Immature natural killer cell (primary cell): ENCODE measurements at regions not wholly inside any gene's neighbourhood (a gene's known extent, or its start where the extent isn't known, plus 50 kb on each side); places are given as distances from the start of the nearest gene placed in this dataset.

ENCODE experiments used
- DNase-seq, 3 donors: peaks; one replicate each; pipeline ENCODE4 v3.0.0; 2022; ENCODE audit warnings: mixed read lengths in 1 of 3
- H3K27ac Mint-ChIP-seq, 6 donors: one replicate each; pipeline ENCODE4 v1.8.0; 2020; ENCODE audit warnings: mixed read lengths in 6 of 6, mild to moderate bottlenecking in 5 of 6, inconsistent platforms in 4 of 6, moderate library complexity in 3 of 6
- H3K27me3 Mint-ChIP-seq, 3 donors: one replicate each; pipeline ENCODE4 v1.8.0; 2020 to 2021; ENCODE audit warnings: low read depth in 3 of 3, mild to moderate bottlenecking in 3 of 3, mixed read lengths in 3 of 3, moderate library complexity in 3 of 3, inconsistent platforms in 1 of 3
- H3K36me3 Mint-ChIP-seq, 3 donors: one replicate each; pipeline ENCODE4 v1.8.0; 2020; ENCODE audit warnings: mixed read lengths in 3 of 3, inconsistent platforms in 2 of 3, mild to moderate bottlenecking in 2 of 3
- H3K4me1 Mint-ChIP-seq, 2 donors: one replicate each; pipeline ENCODE4 v1.8.0; 2020; ENCODE audit warnings: inconsistent platforms in 2 of 2, mild to moderate bottlenecking in 2 of 2, mixed read lengths in 2 of 2, moderate library complexity in 1 of 2
- H3K4me3 Mint-ChIP-seq, 5 donors: one replicate each; pipeline ENCODE4 v1.8.0; 2020; ENCODE audit warnings: mild to moderate bottlenecking in 5 of 5, mixed read lengths in 5 of 5, inconsistent platforms in 3 of 5, moderate library complexity in 3 of 5
- H3K9me3 Mint-ChIP-seq, 6 donors: one replicate each; pipeline ENCODE4 v1.8.0; 2020; ENCODE audit warnings: mild to moderate bottlenecking in 6 of 6, mixed read lengths in 6 of 6, inconsistent platforms in 4 of 6, moderate library complexity in 3 of 6

DNA sequence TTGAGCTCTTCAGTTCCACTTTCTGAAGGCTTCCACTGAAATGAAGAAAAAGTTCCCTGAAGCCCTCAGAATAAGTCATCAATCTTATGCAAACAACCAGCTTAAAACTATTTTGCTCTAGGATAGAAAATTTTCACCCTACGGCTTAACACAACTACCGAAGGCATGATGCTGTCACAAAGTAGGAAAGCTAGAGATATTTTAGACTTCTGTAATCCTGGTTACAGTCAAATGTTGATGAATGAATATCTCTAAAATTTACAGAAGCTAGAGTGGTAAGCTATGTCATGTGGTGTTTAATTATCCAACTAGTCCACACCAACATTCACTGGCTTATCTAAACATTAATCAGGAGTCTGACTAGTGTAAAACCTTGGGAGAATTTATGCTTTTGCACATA is 197.9 kb downstream of the SUCLA2 start:
- Mint-ChIP-seq H3K27ac (no peak overlapping the region), H3K4me1 (no peaks in the 10 kb centered on the region), H3K27me3 (peaks cover 0 to 5% (median 0%) of the 10 kb centered on the region in 3 donors), H3K4me3 (no peak overlapping the region), H3K9me3 (peaks cover 0 to 4% (median 0%) of the 10 kb centered on the region in 6 donors), H3K36me3 (no peaks in the 10 kb centered on the region)
- DNase-seq, result no peak

DNA sequence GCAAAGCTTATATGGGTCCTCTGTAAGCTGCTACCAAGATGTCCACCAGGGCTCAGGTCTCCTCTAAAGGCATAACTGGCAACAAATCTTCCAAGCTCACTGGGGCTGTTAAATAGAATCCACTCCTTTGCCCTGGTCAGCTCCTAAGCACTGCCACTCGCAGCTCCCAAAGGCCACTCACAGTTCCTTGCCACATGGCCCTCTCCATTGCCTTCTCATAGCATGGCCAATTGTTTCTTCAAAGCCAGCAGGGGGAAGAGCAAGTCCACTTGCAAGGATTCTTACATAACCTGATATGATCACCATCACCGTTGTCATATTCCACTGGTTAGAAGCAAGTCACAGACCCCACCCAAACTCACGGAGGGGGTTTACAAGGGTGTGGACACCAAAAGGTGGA is 199.5 kb downstream of the SUCLA2 start:
- Mint-ChIP-seq H3K9me3 (peaks cover 0 to 4% (median 0%) of the 10 kb centered on the region in 6 donors), H3K4me1 (no peaks in the 10 kb centered on the region), H3K27me3 (peaks cover 0 to 7% (median 0%) of the 10 kb centered on the region in 3 donors), H3K4me3 (no peak overlapping the region), H3K36me3 (no peaks in the 10 kb centered on the region), H3K27ac (no peak overlapping the region)
- DNase-seq, result no peak

DNA sequence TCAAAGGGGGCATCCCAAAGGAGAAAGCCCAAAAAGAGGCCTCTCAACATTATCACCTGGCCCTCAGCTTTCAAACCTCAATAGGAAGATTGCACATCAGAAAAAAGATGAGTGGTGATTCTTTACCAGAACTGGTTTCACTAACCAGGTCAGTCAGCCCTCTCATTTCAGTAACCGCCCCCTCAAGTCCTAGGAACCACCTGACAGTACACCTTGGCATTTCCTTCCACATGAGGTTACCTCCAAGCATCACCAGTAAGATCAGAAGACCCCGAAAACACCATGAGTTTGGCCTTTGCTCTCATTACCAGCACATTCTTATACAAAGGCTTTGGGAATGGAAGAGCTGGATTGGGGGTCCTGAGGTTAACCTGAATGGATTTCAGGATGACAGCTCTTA is 200.5 kb downstream of the SUCLA2 start:
- Mint-ChIP-seq H3K36me3 (no peaks in the 10 kb centered on the region), H3K4me1 (no peaks in the 10 kb centered on the region), H3K27ac (no peak overlapping the region), H3K9me3 (peaks cover 0 to 4% (median 0%) of the 10 kb centered on the region in 6 donors), H3K27me3 (peaks cover 0 to 7% (median 0%) of the 10 kb centered on the region in 3 donors), H3K4me3 (no peak overlapping the region)
- no peak for DNase-seq

DNA sequence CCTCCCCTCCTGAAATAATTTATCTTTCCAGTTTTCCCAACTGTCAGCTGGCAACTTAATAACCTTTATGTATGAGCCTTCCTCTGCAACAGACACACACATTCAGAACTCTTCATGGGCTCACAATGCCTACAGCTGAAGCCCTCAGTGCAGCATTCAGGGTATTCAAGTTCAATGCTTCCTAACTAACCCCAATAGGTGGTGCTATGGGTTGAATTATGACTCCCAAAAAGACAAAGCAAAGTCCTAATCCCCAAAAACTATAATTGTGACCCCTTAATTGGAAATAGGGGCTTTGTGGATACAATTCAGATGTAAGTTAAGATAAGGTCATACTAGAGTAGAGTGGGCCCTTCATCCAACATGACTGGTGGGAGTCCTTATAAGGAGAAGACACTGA is 202.2 kb downstream of the SUCLA2 start:
- H3K27me3 Mint-ChIP-seq, result peaks cover 0 to 5% (median 2%) of the 10 kb centered on the region in 3 donors
- no peak overlapping the region for H3K27ac Mint-ChIP-seq
- peaks cover 0 to 3% (median 0%) of the 10 kb centered on the region in 6 donors for H3K9me3 Mint-ChIP-seq
- no peak for DNase-seq
- no peak overlapping the region for H3K4me3 Mint-ChIP-seq
- no peaks in the 10 kb centered on the region for H3K4me1 Mint-ChIP-seq
- no peaks in the 10 kb centered on the region for H3K36me3 Mint-ChIP-seq

DNA sequence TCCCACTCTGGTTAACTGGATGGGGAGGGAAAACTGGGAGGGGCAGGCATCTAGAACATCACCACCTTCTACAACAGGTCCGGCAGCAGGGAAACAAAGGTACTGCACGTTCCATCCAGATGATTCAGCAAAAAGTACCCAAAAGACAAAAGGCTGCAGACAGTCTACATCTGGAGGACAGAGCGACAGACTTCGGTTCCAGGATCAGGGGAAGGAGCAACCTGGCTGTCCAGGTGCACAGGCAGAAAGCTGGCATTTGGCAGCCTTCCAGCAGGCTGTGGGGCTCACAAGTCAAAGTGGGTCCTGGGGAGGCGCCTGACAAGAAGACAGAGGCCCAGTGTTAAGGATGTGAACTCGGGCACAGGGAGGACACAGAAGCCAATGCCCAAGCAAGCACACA is 202.9 kb downstream of the SUCLA2 start:
- Mint-ChIP-seq H3K36me3 (no peaks in the 10 kb centered on the region), H3K27me3 (peaks cover 0 to 5% (median 2%) of the 10 kb centered on the region in 3 donors), H3K27ac (no peak overlapping the region), H3K4me3 (no peak overlapping the region), H3K4me1 (no peaks in the 10 kb centered on the region), H3K9me3 (peaks cover 0 to 3% (median 0%) of the 10 kb centered on the region in 6 donors)
- no peak for DNase-seq

DNA sequence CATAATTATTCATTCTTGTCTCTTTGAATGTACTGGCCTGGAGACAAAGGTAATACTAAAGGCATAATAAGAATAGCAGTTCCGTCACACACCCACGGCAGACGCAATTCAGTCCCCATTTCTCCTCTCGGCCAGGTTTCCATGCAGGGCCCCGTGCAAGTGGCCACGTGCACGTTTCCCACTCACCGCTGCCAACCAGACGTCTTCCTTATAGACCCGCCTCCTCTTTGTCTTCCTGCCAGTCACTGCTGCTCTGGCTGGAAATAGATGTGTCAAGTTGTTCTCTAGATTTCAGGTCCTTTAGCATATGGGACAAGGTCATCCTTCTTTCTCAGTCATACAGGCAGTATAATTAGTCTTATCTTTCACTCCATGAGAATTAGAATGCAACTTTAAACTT is 204.3 kb downstream of the SUCLA2 start:
- H3K36me3 Mint-ChIP-seq, result peaks cover 0 to 2% (median 0%) of the 10 kb centered on the region in 3 donors
- H3K27me3 Mint-ChIP-seq, result peaks cover 0 to 4% (median 2%) of the 10 kb centered on the region in 3 donors
- no peak overlapping the region for H3K4me3 Mint-ChIP-seq
- H3K9me3 Mint-ChIP-seq, result peaks cover 0 to 4% (median 1%) of the 10 kb centered on the region in 6 donors
- DNase-seq, result no peak
- no peak overlapping the region for H3K27ac Mint-ChIP-seq
- no peaks in the 10 kb centered on the region for H3K4me1 Mint-ChIP-seq

DNA sequence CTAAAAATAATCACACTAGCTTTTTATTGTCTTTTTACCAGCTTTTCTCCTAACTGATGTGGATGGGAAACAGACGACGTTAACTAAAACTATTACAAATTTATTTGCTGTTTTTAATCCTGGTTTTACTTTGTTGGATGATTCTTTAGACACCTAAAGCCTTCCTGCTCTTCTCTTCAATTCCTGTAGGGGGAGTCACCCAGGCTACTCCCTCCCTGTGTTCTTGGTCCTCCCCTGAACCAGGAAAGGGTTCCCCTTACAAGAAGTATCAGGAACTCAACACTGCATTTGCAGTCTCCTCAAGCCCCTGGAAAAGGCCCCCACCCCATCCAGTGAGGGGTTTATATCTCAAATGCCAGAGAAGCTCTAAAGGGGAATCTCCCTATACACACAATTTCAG is 206.1 kb downstream of the SUCLA2 start:
- Mint-ChIP-seq H3K36me3 (peaks cover 0 to 3% (median 2%) of the 10 kb centered on the region in 3 donors), H3K27me3 (peaks cover 1 to 4% (median 2%) of the 10 kb centered on the region in 3 donors), H3K4me3 (no peak overlapping the region), H3K9me3 (peaks cover 6 to 17% (median 8%) of the 10 kb centered on the region in 6 donors), H3K27ac (no peak overlapping the region), H3K4me1 (no peaks in the 10 kb centered on the region)
- DNase-seq, result no peak

DNA sequence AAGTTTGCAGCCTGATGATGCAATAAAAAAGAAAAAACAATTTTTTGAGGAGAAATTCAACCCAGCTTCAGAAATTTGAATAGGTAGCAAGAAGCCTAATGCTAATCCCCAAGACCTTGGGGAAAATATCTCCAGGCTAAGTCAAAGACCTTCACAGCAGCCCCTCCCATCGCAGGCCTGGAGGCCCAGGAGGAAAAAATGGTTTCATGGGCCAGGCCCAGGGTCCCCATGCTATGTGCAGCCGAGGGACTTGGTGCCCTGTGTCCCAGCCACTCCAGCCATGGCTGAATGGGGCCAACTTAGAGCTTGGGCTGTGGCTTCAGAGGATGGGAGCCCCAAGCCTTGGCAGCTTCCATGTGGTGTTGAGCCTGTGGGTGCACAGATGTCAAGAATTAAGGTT is 210.3 kb downstream of the SUCLA2 start:
- peaks cover 1 to 2% (median 2%) of the 10 kb centered on the region in 3 donors for H3K27me3 Mint-ChIP-seq
- peaks cover 0 to 3% (median 2%) of the 10 kb centered on the region in 3 donors for H3K36me3 Mint-ChIP-seq
- no peak overlapping the region for H3K27ac Mint-ChIP-seq
- no peak overlapping the region for H3K4me3 Mint-ChIP-seq
- H3K9me3 Mint-ChIP-seq, result peaks cover 6 to 26% (median 11%) of the 10 kb centered on the region in 6 donors
- no peak for DNase-seq
- H3K4me1 Mint-ChIP-seq, result no peaks in the 10 kb centered on the region

DNA sequence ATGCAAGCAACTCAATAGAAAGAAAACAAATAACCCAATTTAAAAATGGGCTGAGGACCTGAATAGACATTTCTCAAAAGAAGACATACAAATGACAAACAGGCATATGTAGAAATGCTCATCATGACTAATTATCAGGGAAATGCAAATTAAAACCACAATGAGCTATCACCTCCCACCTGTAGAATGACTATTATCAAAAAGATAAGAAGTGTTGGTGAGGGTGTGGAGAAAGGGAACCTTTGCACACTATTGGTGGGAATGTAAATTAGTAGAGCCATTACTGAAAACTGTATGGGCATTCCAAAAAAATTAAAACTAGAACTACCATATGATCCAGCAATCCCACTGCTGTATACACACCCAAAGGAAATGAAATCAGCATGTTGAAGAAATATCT is 212.2 kb downstream of the SUCLA2 start:
- no peak for DNase-seq
- H3K4me1 Mint-ChIP-seq, result no peaks in the 10 kb centered on the region
- no peak overlapping the region for H3K4me3 Mint-ChIP-seq
- peaks cover 1 to 2% (median 1%) of the 10 kb centered on the region in 3 donors for H3K27me3 Mint-ChIP-seq
- peaks cover 0 to 3% (median 2%) of the 10 kb centered on the region in 3 donors for H3K36me3 Mint-ChIP-seq
- H3K27ac Mint-ChIP-seq, result no peak overlapping the region
- H3K9me3 Mint-ChIP-seq, result peaks cover 4 to 26% (median 11%) of the 10 kb centered on the region in 6 donors

DNA sequence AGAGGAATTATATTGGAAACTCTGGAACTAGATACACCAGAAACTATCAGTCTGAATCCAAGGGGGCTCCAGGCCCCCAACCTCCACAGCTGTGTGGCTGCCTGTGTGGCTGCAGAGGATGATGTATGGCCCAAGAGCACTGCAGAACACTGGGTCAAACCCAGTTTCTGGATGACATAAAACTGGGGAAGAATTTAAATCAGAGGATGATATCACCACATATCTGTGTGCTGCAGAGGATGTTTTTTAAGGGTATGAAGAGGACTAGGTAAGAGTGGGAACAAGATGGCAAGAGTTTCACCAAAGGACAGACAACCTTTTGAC is 226.4 kb downstream of the SUCLA2 start:
- Mint-ChIP-seq H3K27me3 (peaks cover 3 to 6% (median 5%) of the 10 kb centered on the region in 3 donors), H3K27ac (no peak overlapping the region), H3K4me3 (no peak overlapping the region), H3K9me3 (peaks cover 1 to 15% (median 9%) of the 10 kb centered on the region in 6 donors), H3K4me1 (no peaks in the 10 kb centered on the region), H3K36me3 (peaks cover 0 to 5% (median 0%) of the 10 kb centered on the region in 3 donors)
- DNase-seq, result no peak

DNA sequence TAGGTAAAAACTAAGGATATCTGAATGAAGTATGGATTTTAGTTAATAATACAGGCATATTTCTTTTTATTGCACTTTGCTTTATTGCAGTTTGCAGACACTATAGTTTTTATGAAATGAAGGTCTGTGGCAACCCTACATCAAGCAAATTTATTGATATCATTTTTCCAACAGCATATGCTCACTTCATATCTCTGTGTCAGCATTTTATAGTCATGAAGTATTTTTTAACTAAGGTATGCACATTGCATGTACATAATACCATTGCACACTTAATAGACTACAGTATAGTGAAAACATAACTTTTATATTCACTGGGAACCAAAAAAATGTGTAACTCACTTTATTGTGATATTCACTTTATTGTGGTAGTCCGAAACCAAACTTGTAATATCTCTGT is 236.3 kb downstream of the SUCLA2 start:
- no peak for DNase-seq
- H3K36me3 Mint-ChIP-seq, result no peaks in the 10 kb centered on the region
- no peak overlapping the region for H3K4me3 Mint-ChIP-seq
- H3K9me3 Mint-ChIP-seq, result peaks cover 0 to 9% (median 1%) of the 10 kb centered on the region in 6 donors
- peaks cover 0 to 1% (median 0%) of the 10 kb centered on the region in 3 donors for H3K27me3 Mint-ChIP-seq
- no peak overlapping the region for H3K27ac Mint-ChIP-seq
- no peaks in the 10 kb centered on the region for H3K4me1 Mint-ChIP-seq

DNA sequence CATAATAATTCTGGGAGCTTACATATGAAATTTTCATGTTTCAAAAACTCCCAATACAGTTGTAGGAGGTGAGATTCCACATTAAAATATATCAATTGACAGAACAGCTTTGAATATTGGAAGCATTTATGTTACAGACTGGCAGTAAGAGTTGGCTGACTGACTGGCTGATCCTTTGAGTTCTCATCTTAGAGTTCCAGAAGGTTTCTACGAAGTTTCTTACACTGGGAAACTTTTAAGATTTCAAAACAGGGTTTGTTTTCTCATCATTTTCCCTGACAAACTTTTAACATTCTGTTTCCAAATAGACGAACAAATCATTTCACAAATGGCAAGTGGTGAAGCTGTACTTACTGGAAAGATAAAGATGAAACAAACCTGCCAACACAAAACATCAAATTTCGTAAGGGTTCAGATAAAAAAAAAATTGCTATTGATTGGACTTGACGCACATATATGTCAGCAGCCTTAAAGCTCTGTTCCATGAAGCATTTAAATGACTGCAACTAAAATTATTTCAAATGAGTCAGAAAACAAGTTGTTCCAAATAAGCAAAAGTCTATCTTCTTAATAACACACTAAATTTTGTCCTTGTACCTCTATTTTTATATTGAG is 243.5 kb downstream of the SUCLA2 start:
- peaks cover 0 to 2% (median 0%) of the 10 kb centered on the region in 3 donors for H3K27me3 Mint-ChIP-seq
- no peaks in the 10 kb centered on the region for H3K36me3 Mint-ChIP-seq
- H3K4me3 Mint-ChIP-seq, result no peak overlapping the region

DNA sequence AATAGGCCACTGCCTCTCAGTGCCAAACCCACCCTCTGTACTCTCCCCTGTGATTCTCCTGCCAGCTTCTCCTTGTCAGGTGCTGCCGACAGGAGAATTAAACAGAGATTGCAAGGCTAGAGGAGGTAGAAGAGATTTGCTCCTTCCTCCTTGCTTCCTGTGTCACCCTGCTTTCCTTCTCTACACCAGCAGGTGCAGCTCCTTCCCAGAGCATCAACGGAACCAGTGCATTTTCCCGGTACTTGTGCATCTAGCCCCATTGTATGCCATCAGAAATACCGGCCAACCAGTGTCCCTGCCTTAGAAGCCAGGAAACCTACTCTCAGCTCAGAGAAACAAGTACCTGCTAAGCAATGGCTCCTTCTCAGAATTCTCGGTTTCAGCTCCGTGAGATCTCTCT is 253.2 kb downstream of the SUCLA2 start:
- H3K27ac Mint-ChIP-seq, result peak overlapping the region in 1 of 6 donors; percentile 4
- no peak overlapping the region for H3K4me3 Mint-ChIP-seq
- H3K36me3 Mint-ChIP-seq, result no peaks in the 10 kb centered on the region
- DNase-seq, result no peak
- H3K27me3 Mint-ChIP-seq, result peaks cover 3 to 8% (median 3%) of the 10 kb centered on the region in 3 donors
- no peaks in the 10 kb centered on the region for H3K4me1 Mint-ChIP-seq
- H3K9me3 Mint-ChIP-seq, result peaks cover 0 to 1% (median 0%) of the 10 kb centered on the region in 6 donors

More for the DNA sequence above, 243.5 kb downstream of the SUCLA2 start:
- Mint-ChIP-seq H3K27ac (no peak overlapping the region), H3K4me1 (no peaks in the 10 kb centered on the region), H3K9me3 (no peaks in the 10 kb centered on the region)
- DNase-seq, result no peak

DNA sequence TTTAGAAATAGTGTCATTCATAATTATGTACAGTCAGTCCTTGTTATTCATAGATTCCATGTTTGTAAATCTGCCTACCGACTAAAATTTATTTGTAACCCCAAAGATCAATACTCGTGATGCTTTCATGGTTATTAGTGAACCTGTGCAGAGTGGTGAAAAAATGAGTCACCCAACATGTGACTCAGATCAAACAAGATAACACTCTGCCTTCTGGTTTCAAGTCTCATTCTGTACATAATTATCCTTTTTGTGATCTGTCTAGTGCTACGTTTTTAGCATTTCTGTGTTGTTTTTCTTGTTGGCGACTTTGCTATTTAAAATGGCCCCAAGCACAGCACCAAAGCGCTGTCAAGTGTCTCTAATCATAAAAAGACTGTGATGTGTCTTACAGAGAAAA is 274.7 kb downstream of the SUCLA2 start:
- peaks cover 0 to 9% (median 1%) of the 10 kb centered on the region in 6 donors for H3K9me3 Mint-ChIP-seq
- no peak overlapping the region for H3K27ac Mint-ChIP-seq
- H3K27me3 Mint-ChIP-seq, result peaks cover 0 to 2% (median 0%) of the 10 kb centered on the region in 3 donors
- H3K4me1 Mint-ChIP-seq, result no peaks in the 10 kb centered on the region
- DNase-seq, result no peak
- H3K4me3 Mint-ChIP-seq, result no peak overlapping the region
- no peaks in the 10 kb centered on the region for H3K36me3 Mint-ChIP-seq

DNA sequence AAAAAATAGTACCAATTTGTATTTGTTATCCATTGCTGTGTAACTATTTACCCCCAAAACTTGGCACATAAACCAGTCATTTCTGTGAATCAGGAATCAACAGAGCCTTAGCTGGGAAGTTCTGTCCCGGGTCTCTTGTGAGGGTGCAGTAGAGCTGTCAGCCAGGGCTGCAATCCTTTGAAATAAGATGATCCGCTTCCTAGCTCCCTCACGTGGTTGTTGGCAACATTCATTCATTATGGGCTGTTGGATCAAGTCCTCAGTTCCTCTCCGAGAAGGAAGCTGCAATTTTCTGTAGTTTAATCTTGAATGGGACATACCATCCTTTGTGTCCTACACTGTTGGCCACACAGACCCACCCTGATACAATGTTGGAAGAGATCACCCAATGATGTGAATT is 277.2 kb downstream of the SUCLA2 start:
- peaks cover 0 to 2% (median 0%) of the 10 kb centered on the region in 3 donors for H3K27me3 Mint-ChIP-seq
- no peaks in the 10 kb centered on the region for H3K36me3 Mint-ChIP-seq
- H3K4me1 Mint-ChIP-seq, result no peaks in the 10 kb centered on the region
- no peak overlapping the region for H3K4me3 Mint-ChIP-seq
- no peak overlapping the region for H3K27ac Mint-ChIP-seq
- peaks cover 0 to 10% (median 1%) of the 10 kb centered on the region in 6 donors for H3K9me3 Mint-ChIP-seq
- DNase-seq, result no peak
